ENCODE measurements at regions not wholly inside any gene's neighbourhood (a gene's known extent, or its start where the extent isn't known, plus 50 kb on each side); places are given as distances from the start of the nearest gene placed in this dataset.

GRCh38 chr3:73796382-73796781 is 171.6 kb upstream of the PDZRN3 start:
- Histone ChIP-seq H3K36me3 (ENCODE audit: control insufficient read depth in 2 of 3, insufficient read depth in 3 of 3, low read length in 3 of 3) (no peaks in the 10 kb centered on the region), H3K27ac (ENCODE audit: low read depth, low read length) (no peak overlapping the region), H3K4me3 (ENCODE audit: low read length) (no peak overlapping the region), H3K27me3 (ENCODE audit: control insufficient read depth in 2 of 2, insufficient read depth in 2 of 2, low read length in 2 of 2) (no peaks in the 10 kb centered on the region), H3K4me1 (ENCODE audit: control insufficient read depth in 2 of 2, insufficient read depth in 2 of 2, low read length in 2 of 2) (no peaks in the 10 kb centered on the region), H3K9me3 (ENCODE audit: control insufficient read depth in 2 of 3, low read length in 3 of 3) (no peaks in the 10 kb centered on the region)
- DNase-seq (no peak), ATAC-seq (no peak)
- no peak overlapping the region for H3K27ac Mint-ChIP-seq
- POLR2A ChIA-PET: no interaction called here
- no peak overlapping the region for H3K4me3 Mint-ChIP-seq
- no peaks in the 10 kb centered on the region for H3K27me3 Mint-ChIP-seq
- CTCF ChIA-PET: no interaction called here
- no peaks in the 10 kb centered on the region for H3K36me3 Mint-ChIP-seq
- peaks cover 0 to 21% (median 5%) of the 10 kb centered on the region in 11 donors for H3K9me3 Mint-ChIP-seq
- intact Hi-C loops (cut with micrococcal nuclease): no loop called here
- no peaks in the 10 kb centered on the region for H3K4me1 Mint-ChIP-seq

- Histone ChIP-seq H3K4me1 (ENCODE audit: control insufficient read depth in 2 of 2, insufficient read depth in 2 of 2, low read length in 2 of 2) (no peaks in the 10 kb centered on the region), H3K4me3 (ENCODE audit: low read length) (no peak overlapping the region), H3K9me3 (ENCODE audit: control insufficient read depth in 2 of 3, low read length in 3 of 3) (no peaks in the 10 kb centered on the region), H3K36me3 (ENCODE audit: control insufficient read depth in 2 of 3, insufficient read depth in 3 of 3, low read length in 3 of 3) (no peaks in the 10 kb centered on the region), H3K27me3 (ENCODE audit: control insufficient read depth in 2 of 2, insufficient read depth in 2 of 2, low read length in 2 of 2) (no peaks in the 10 kb centered on the region), H3K27ac (ENCODE audit: low read depth, low read length) (no peak overlapping the region)
- ChIA-PET CTCF (no interaction called here), POLR2A (no interaction called here)
- Mint-ChIP-seq H3K4me1 (no peaks in the 10 kb centered on the region), H3K4me3 (no peak overlapping the region), H3K27ac (no peak overlapping the region), H3K36me3 (no peaks in the 10 kb centered on the region), H3K9me3 (peaks cover 0 to 11% (median 1%) of the 10 kb centered on the region in 11 donors), H3K27me3 (no peaks in the 10 kb centered on the region)
- intact Hi-C loops (cut with micrococcal nuclease): no loop called here
- no peak for DNase-seq
- ATAC-seq: no peak
Measured at GRCh38 chr3:73791356-73791755, 166.6 kb upstream of the PDZRN3 start.

- ATAC-seq: no peak
- peaks cover 0 to 17% (median 2%) of the 10 kb centered on the region in 11 donors for H3K9me3 Mint-ChIP-seq
Measured at GRCh38 chr3:73789825-73790444, 165.2 kb upstream of the PDZRN3 start.

GRCh38 chr3:73787620-73788019 is 162.9 kb upstream of the PDZRN3 start:
- Mint-ChIP-seq H3K4me3 (no peak overlapping the region), H3K27me3 (no peaks in the 10 kb centered on the region), H3K27ac (no peak overlapping the region), H3K9me3 (peaks cover 0 to 9% (median 4%) of the 10 kb centered on the region in 11 donors), H3K36me3 (no peaks in the 10 kb centered on the region), H3K4me1 (no peaks in the 10 kb centered on the region)
- POLR2A ChIA-PET: no interaction called here
- intact Hi-C loops (cut with micrococcal nuclease): no loop called here
- no peak for ATAC-seq
- no peak overlapping the region for H3K27ac ChIP-seq (ENCODE audit: low read depth, low read length)
- no peaks in the 10 kb centered on the region for H3K36me3 ChIP-seq (ENCODE audit: control insufficient read depth in 2 of 3, insufficient read depth in 3 of 3, low read length in 3 of 3)
- no peak overlapping the region for H3K4me3 ChIP-seq (ENCODE audit: low read length)
- DNase-seq: no peak
- no peaks in the 10 kb centered on the region for H3K27me3 ChIP-seq (ENCODE audit: control insufficient read depth in 2 of 2, insufficient read depth in 2 of 2, low read length in 2 of 2)
- CTCF ChIA-PET: no interaction called here
- no peaks in the 10 kb centered on the region for H3K9me3 ChIP-seq (ENCODE audit: control insufficient read depth in 2 of 3, low read length in 3 of 3)
- no peaks in the 10 kb centered on the region for H3K4me1 ChIP-seq (ENCODE audit: control insufficient read depth in 2 of 2, insufficient read depth in 2 of 2, low read length in 2 of 2)

More at GRCh38 chr3:73789825-73790444, 165.2 kb upstream of the PDZRN3 start:
- H3K27ac Mint-ChIP-seq: no peak overlapping the region
- no peak overlapping the region for H3K4me3 Mint-ChIP-seq
- H3K27me3 ChIP-seq (ENCODE audit: control insufficient read depth in 2 of 2, insufficient read depth in 2 of 2, low read length in 2 of 2): no peaks in the 10 kb centered on the region
- H3K4me1 ChIP-seq (ENCODE audit: control insufficient read depth in 2 of 2, insufficient read depth in 2 of 2, low read length in 2 of 2): no peaks in the 10 kb centered on the region
- H3K36me3 Mint-ChIP-seq: no peaks in the 10 kb centered on the region
- no peaks in the 10 kb centered on the region for H3K27me3 Mint-ChIP-seq
- ChIA-PET CTCF (no interaction called here), POLR2A (no interaction called here)
- no peak overlapping the region for H3K4me3 ChIP-seq (ENCODE audit: low read length)
- H3K36me3 ChIP-seq (ENCODE audit: control insufficient read depth in 2 of 3, insufficient read depth in 3 of 3, low read length in 3 of 3): no peaks in the 10 kb centered on the region
- no peaks in the 10 kb centered on the region for H3K9me3 ChIP-seq (ENCODE audit: control insufficient read depth in 2 of 3, low read length in 3 of 3)
- H3K4me1 Mint-ChIP-seq: no peaks in the 10 kb centered on the region
- H3K27ac ChIP-seq (ENCODE audit: low read depth, low read length): no peak overlapping the region
- DNase-seq: no peak
- intact Hi-C loops (cut with micrococcal nuclease): no loop called here

- peaks cover 0 to 9% (median 4%) of the 10 kb centered on the region in 11 donors for H3K9me3 Mint-ChIP-seq
- DNase-seq (no peak), ATAC-seq (no peak)
- no peaks in the 10 kb centered on the region for H3K4me1 Mint-ChIP-seq
- H3K36me3 Mint-ChIP-seq: no peaks in the 10 kb centered on the region
- POLR2A ChIA-PET: no interaction called here
- H3K27ac Mint-ChIP-seq: no peak overlapping the region
- H3K4me3 Mint-ChIP-seq: no peak overlapping the region
- H3K27me3 ChIP-seq (ENCODE audit: control insufficient read depth in 2 of 2, insufficient read depth in 2 of 2, low read length in 2 of 2): no peaks in the 10 kb centered on the region
- no peaks in the 10 kb centered on the region for H3K4me1 ChIP-seq (ENCODE audit: control insufficient read depth in 2 of 2, insufficient read depth in 2 of 2, low read length in 2 of 2)
- H3K27ac ChIP-seq (ENCODE audit: low read depth, low read length): no peak overlapping the region
- no peaks in the 10 kb centered on the region for H3K9me3 ChIP-seq (ENCODE audit: control insufficient read depth in 2 of 3, low read length in 3 of 3)
- H3K4me3 ChIP-seq (ENCODE audit: low read length): no peak overlapping the region
- CTCF ChIA-PET: no interaction called here
- no peaks in the 10 kb centered on the region for H3K27me3 Mint-ChIP-seq
- intact Hi-C loops (cut with micrococcal nuclease): no loop called here
- H3K36me3 ChIP-seq (ENCODE audit: control insufficient read depth in 2 of 3, insufficient read depth in 3 of 3, low read length in 3 of 3): no peaks in the 10 kb centered on the region
Measured at GRCh38 chr3:73786998-73787397, 162.3 kb upstream of the PDZRN3 start.

GRCh38 chr3:73786321-73786807 is 161.6 kb upstream of the PDZRN3 start:
- Histone ChIP-seq H3K27me3 (ENCODE audit: control insufficient read depth in 2 of 2, insufficient read depth in 2 of 2, low read length in 2 of 2) (no peaks in the 10 kb centered on the region), H3K9me3 (ENCODE audit: control insufficient read depth in 2 of 3, low read length in 3 of 3) (no peaks in the 10 kb centered on the region), H3K4me1 (ENCODE audit: control insufficient read depth in 2 of 2, insufficient read depth in 2 of 2, low read length in 2 of 2) (no peaks in the 10 kb centered on the region), H3K27ac (ENCODE audit: low read depth, low read length) (no peak overlapping the region), H3K36me3 (ENCODE audit: control insufficient read depth in 2 of 3, insufficient read depth in 3 of 3, low read length in 3 of 3) (no peaks in the 10 kb centered on the region), H3K4me3 (ENCODE audit: low read length) (no peak overlapping the region)
- no peak for DNase-seq
- ChIA-PET CTCF (no interaction called here), POLR2A (no interaction called here)
- intact Hi-C loops (cut with micrococcal nuclease): no loop called here
- Mint-ChIP-seq H3K27ac (no peak overlapping the region), H3K9me3 (peaks cover 0 to 9% (median 4%) of the 10 kb centered on the region in 11 donors), H3K36me3 (no peaks in the 10 kb centered on the region), H3K27me3 (no peaks in the 10 kb centered on the region), H3K4me1 (no peaks in the 10 kb centered on the region), H3K4me3 (no peak overlapping the region)
- no peak for ATAC-seq

- H3K36me3 ChIP-seq (ENCODE audit: control insufficient read depth in 2 of 3, insufficient read depth in 3 of 3, low read length in 3 of 3): no peaks in the 10 kb centered on the region
- no peaks in the 10 kb centered on the region for H3K36me3 Mint-ChIP-seq
- H3K4me1 Mint-ChIP-seq: no peaks in the 10 kb centered on the region
- intact Hi-C loops (cut with micrococcal nuclease): no loop called here
- no peak for ATAC-seq
- H3K4me1 ChIP-seq (ENCODE audit: control insufficient read depth in 2 of 2, insufficient read depth in 2 of 2, low read length in 2 of 2): no peaks in the 10 kb centered on the region
- H3K4me3 ChIP-seq (ENCODE audit: low read length): no peak overlapping the region
- H3K9me3 Mint-ChIP-seq: peaks cover 0 to 9% (median 4%) of the 10 kb centered on the region in 11 donors
- CTCF ChIA-PET: no interaction called here
- DNase-seq: no peak
- no peaks in the 10 kb centered on the region for H3K27me3 Mint-ChIP-seq
- H3K27ac ChIP-seq (ENCODE audit: low read depth, low read length): no peak overlapping the region
- no peaks in the 10 kb centered on the region for H3K9me3 ChIP-seq (ENCODE audit: control insufficient read depth in 2 of 3, low read length in 3 of 3)
- H3K27ac Mint-ChIP-seq: no peak overlapping the region
- no peaks in the 10 kb centered on the region for H3K27me3 ChIP-seq (ENCODE audit: control insufficient read depth in 2 of 2, insufficient read depth in 2 of 2, low read length in 2 of 2)
- POLR2A ChIA-PET: no interaction called here
- no peak overlapping the region for H3K4me3 Mint-ChIP-seq
Measured at GRCh38 chr3:73784686-73785392, 160.1 kb upstream of the PDZRN3 start.

Data from naive thymus-derived CD4-positive, alpha-beta T cell (primary cell).